ELF-1 (cell line): ENCODE measurements at regions not wholly inside any gene's neighbourhood (a gene's known extent, or its start where the extent isn't known, plus 50 kb on each side); places are given as distances from the start of the nearest gene placed in this dataset.
A peak's percentile ranks its signal among the peaks of the same experiment; 100 is the strongest.

Experiments used
- DNase-seq: peaks from one replicate; pipeline ENCODE4 v3.0.0-alpha.2; 2016; ENCODE audit warnings: low read depth, low spot score

DNA sequence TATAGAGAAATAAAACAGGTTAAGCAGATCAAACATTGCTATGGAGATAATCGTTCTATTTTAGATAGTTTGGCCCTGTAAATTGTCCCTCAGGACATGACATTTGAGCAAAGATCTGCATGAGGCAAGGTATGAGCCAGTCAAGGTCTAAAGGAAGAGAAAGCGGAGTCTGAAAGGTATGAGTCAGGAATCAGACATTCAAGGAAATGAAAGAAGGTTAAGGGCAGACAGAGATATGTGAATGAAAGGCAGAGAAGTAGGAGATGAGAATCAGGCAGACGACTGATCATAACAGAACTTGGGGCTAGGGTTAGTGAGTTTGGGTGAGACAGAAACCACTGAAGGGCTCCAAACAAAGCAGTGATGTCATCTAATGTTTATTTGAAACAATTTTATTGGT lies 775.8 kb downstream of the MAFB start:
- DNase-seq: no peak

GRCh38 chr20:39911497-39911896 lies 777.5 kb downstream of the MAFB start:
- no peak for DNase-seq

DNA sequence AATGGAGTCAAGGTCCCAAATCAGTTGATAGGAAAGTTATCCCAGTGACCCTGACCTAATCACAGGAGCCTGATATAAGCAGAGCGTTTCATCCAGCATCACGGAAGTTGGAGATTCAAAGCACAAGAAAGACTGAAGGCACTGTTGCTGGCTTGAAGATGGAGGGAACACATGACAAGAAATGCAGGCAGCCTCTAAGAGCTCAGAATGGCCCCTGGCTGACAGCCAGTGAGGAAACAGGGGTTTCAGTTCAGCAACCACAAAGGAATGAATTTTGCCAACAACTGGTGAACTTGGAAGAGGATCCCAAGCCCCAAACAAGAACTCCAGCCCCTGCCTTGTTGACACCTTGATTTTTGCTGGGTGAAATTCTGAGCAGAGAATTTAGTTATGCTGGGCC lies 778.5 kb downstream of the MAFB start:
- no peak for DNase-seq

DNA sequence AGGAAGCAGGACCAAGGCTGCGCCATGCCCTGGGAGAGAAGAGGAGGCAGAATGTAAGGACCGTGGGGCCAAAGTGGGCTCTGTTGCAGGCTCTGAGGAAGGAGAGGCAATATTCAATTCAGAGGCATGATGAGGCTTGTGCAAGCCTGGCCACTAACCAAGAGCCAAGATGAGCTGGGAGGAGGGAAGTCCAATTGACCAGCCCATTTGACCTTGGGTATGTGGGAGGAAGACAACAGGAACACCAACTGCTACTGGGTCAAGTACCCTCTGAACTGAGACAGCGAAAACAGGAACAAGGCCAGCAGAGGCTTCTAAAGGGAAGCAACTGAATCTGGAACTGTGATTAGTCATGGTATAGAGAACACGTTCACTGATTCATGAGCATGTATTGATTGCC lies 779.6 kb downstream of the MAFB start:
- DNase-seq: no peak

DNA sequence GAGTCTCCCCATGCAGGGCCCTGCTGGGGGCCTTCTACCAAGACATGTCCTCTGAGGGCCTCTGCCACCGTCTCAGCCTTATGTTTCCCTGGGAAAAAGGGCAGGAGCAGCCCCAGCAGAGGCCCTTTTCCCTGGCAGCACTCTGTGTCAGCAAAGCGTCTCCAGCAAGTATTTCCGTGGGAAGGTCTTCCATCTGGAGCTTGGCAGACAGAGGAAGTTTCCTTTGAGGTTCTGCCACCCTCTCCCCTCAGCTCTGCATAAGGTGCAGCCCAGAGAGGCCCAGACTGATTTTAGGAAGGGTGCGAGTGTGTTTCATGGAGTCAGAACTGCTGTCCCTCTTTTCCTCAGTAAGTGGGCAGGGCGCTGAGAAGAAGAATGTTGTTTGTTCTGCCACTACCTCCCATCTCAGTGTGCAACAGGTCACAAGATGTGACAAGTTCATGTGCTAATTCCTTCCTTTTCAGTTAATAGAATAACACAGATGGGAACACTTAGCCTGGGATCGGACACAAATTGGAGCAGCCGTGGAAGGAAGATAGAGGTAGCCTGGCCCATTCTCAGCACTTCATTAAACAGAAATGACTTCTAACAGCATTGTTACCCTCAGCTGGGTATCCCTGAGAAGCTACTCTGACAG lies 784.4 kb downstream of the MAFB start:
- DNase-seq: no peak

GRCh38 chr20:39903806-39904465 lies 785.1 kb downstream of the MAFB start:
- DNase-seq: no peak

- DNase-seq: no peak
These were observed 789.2 kb downstream of the MAFB start for GRCh38 chr20:39899881-39900280.

DNA sequence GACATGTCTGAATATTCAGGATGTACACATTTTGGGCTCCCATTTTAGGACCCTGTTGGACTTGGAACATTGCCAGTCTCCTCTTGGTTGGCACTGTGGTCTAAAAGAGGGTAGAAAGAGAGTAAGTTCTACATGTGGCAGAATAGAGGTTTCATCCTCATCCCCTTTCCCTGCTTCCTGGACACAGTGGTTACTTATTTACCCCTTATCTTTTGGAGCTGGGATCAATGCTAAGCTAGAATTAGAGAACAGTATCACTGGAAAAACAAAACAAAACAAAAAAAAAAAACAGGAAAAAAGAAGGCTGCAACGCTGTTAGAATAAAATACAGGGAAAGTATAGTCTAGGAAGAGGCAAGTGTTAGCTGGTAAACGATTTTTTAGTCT lies 790.6 kb downstream of the MAFB start:
- no peak for DNase-seq

- DNase-seq: no peak
These were observed 791.1 kb downstream of the MAFB start for GRCh38 chr20:39897781-39898466.

DNA sequence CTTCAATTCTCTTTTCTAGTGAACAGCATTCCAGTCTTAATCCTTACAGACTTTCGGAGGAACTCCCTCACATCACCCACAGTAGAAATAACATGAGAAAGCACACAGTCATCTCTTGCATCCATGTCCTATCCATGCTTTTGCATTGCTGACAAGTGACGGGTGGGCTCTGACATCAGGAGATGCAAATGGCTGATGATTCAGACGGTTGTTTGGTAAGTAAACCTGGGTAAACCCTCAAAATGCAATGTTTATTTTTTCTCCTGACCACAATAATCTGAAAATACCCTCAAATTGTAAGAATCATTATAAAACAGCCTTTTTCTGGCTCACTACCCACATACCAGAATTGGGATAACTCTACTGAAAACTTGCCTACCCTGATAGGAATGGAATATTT lies 792.0 kb downstream of the MAFB start:
- no peak for DNase-seq

- no peak for DNase-seq
These were observed 795.0 kb downstream of the MAFB start for GRCh38 chr20:39894067-39894466.

- no peak for DNase-seq
These were observed 795.9 kb downstream of the MAFB start for GRCh38 chr20:39893003-39893685.

DNA sequence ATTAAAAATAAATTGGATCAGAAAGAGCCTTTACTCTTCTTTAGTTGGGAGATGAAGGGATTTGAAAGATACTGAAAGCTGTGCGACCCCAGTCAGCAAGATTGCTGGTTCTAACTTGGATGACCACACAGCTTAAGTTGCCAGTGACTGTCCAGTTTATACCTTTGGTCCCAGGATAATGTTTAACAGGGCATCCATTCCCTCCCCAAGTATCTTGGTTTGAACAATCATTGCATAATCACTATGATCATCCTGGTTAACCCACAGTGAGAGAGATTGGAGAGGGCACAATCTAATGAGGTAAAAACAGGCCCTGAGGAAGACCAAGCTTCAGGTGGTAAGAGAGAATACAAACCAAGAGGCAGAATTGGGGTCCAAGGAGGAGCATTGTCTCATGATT lies 798.3 kb downstream of the MAFB start:
- DNase-seq: no peak

GRCh38 chr20:39888310-39888709 lies 800.7 kb downstream of the MAFB start:
- DNase-seq: no peak

- DNase-seq: no peak
These were observed 802.3 kb downstream of the MAFB start for GRCh38 chr20:39886650-39887190.

- DNase-seq: peak; percentile 77
These were observed 802.9 kb downstream of the MAFB start for GRCh38 chr20:39885975-39886649.

DNA sequence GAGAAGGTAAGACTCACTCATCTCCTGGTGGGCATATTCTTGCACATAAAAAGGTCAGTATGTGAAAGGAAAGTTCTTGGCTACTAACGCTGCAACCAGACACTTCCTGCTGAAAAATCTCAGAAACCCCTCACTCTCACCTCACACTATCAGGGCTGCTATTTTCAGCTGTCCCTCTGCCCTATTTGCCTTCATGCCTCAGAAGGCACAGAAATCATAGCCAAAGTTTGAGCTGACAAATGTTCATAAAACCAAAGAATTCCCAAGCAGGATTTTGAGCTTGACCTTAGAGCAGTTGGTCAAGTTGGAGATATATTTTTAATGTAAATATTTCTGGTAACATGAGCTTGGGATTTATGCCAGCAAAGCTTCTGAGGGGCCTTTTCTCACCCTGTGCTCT lies 806.2 kb downstream of the MAFB start:
- no peak for DNase-seq

DNA sequence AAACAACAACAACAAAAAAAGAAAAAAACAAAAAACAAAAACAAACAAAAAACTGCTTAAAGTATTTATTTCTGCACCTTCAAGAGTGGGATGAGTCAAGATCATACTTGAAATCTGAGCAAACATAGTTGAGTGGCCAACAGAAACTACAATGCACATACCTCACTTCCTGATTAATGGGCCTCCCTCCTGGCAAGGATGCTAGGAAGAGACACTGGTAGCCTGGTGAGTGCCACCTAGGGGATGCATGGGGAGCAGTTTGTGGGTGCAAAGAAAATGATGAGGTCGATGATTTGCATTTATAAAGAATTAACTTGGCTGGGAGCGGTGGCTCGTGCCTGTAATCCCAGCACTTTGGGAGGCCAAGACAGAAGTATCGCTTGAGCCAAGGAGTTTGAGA lies 808.1 kb downstream of the MAFB start:
- DNase-seq: no peak

DNA sequence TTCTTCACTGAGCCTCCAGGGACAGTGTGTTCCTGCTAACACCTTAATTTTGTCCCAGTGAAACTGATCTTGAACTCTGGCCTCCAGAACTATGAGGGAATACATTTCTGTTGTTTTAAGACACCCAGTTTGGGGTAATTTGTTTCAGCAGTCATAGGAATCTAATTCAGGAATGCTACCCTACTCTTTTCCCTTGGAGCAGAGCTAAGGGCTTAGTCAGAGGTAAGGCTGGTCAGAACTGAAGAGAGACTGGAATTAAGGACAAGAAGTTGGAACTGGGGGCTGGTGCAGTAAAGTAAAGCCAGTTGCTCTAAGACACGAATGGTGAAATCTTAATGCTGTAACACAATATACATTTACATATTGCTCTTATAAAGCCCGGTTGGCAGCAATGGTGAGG lies 809.7 kb downstream of the MAFB start:
- no peak for DNase-seq

GRCh38 chr20:39878809-39879208 lies 810.2 kb downstream of the MAFB start:
- DNase-seq: no peak

DNA sequence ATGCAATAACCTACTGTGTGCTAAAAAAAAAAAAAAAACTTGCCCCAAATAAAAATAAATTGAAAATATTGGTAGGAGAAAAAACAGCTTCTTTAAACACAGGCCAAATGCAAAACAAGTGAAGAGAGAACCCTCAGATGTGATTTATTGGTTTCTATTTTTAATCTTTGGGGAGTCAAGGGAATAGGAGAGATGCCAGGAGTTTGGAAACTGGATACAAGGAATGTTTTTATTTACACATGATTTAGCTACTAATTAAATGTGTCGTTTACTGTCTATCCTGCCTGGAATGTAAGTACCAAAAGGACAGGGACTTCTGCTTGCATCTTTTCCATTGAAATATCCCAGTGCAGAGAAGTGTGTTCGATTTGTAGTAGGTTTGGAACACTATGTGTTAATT lies 810.7 kb downstream of the MAFB start:
- DNase-seq: no peak

- no peak for DNase-seq
These were observed 811.2 kb downstream of the MAFB start for GRCh38 chr20:39877788-39878187.
